Upper lobe of right lung (tissue), 1 donor: ENCODE measurements at regions not wholly inside any gene's neighbourhood (a gene's known extent, or its start where the extent isn't known, plus 50 kb on each side); places are given as distances from the start of the nearest gene placed in this dataset.

Experiments
- ATAC-seq: fragments of 200-7000 bp; cut with Tn5 transposase; one replicate; pipeline ENCODE4 v1.9.1; 2020; ENCODE audit warnings: mild to moderate bottlenecking, moderate library complexity
- DNase-seq: peaks from one replicate; pipeline ENCODE4 v3.0.0-alpha.2; 2020
- H3K27ac ChIP-seq: fragments of 200-600 bp; one replicate; pipeline ENCODE4 v1.8.0; 2022
- H3K27me3 ChIP-seq: fragments of 200-600 bp; one replicate; pipeline ENCODE4 v1.8.0; 2022; ENCODE audit warnings: mild to moderate bottlenecking
- H3K36me3 ChIP-seq: fragments of 200-600 bp; one replicate; pipeline ENCODE4 v1.8.0; 2022
- H3K4me1 ChIP-seq: fragments of 200-600 bp; one replicate; pipeline ENCODE4 v1.8.0; 2022
- H3K4me3 ChIP-seq: fragments of 200-600 bp; one replicate; pipeline ENCODE4 v1.8.0; 2022; ENCODE audit warnings: mild to moderate bottlenecking
- H3K9me3 ChIP-seq: fragments of 200-600 bp; one replicate; pipeline ENCODE4 v1.8.0; 2022
- intact Hi-C: fragments of 100-400 bp; cut with DNase I; formaldehyde crosslinking; loops from one replicate; pipeline ENCODE4 v1.11.0; 2022
- TF ChIP-seq, protein P1 (sequence below): fragments of 200-600 bp; IDR thresholded peaks from one replicate; pipeline ENCODE4 v1.8.0; 2022; ENCODE audit warnings: antibody characterized with exemption
- donor health status: DM: no; HTN: yes; CAD: no; lungs with severe emphysema.

DNA sequence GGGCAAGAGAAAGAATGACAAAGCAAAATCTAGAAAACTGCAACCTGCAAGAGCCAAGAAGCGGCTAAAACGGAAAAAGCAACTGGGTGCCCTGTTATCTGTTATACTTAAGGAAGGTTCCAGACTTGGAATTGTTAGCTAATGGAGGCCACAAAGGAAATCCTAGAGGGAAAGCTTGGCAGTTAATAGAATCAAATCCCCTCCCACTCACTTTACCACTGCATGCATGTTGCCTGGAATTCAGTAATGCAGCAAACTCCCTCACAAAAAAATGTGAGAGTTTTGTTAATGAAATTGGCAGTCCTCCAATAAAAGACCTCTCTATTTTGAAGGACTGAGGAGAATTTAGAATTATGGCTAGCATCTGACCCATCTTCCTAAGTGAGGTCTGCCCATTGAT lies 164.2 kb upstream of the SOX5 start:
- TF ChIP-seq, protein P1, sequence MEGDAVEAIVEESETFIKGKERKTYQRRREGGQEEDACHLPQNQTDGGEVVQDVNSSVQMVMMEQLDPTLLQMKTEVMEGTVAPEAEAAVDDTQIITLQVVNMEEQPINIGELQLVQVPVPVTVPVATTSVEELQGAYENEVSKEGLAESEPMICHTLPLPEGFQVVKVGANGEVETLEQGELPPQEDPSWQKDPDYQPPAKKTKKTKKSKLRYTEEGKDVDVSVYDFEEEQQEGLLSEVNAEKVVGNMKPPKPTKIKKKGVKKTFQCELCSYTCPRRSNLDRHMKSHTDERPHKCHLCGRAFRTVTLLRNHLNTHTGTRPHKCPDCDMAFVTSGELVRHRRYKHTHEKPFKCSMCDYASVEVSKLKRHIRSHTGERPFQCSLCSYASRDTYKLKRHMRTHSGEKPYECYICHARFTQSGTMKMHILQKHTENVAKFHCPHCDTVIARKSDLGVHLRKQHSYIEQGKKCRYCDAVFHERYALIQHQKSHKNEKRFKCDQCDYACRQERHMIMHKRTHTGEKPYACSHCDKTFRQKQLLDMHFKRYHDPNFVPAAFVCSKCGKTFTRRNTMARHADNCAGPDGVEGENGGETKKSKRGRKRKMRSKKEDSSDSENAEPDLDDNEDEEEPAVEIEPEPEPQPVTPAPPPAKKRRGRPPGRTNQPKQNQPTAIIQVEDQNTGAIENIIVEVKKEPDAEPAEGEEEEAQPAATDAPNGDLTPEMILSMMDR = no peak
- Histone ChIP-seq H3K9me3 (no peaks in the 10 kb centered on the region), H3K4me1 (no peaks in the 10 kb centered on the region), H3K4me3 (no peak overlapping the region), H3K27ac (no peak overlapping the region), H3K27me3 (no peaks in the 10 kb centered on the region), H3K36me3 (no peaks in the 10 kb centered on the region)
- intact Hi-C loops = no loop called here
- DNase-seq (no peak), ATAC-seq (no peak)

GRCh38 chr12:24111616-24112015 lies 162.1 kb upstream of the SOX5 start:
- Histone ChIP-seq H3K36me3 (no peaks in the 10 kb centered on the region), H3K27ac (no peak overlapping the region), H3K27me3 (no peaks in the 10 kb centered on the region), H3K9me3 (no peaks in the 10 kb centered on the region), H3K4me3 (no peak overlapping the region), H3K4me1 (no peaks in the 10 kb centered on the region)
- ATAC-seq = no peak
- DNase-seq = no peak
- intact Hi-C loops = no loop called here
- TF ChIP-seq, protein P1 = no peak

- ATAC-seq = no peak
- H3K36me3 ChIP-seq = no peaks in the 10 kb centered on the region
- no peak overlapping the region for H3K27ac ChIP-seq
- H3K27me3 ChIP-seq = no peaks in the 10 kb centered on the region
- H3K9me3 ChIP-seq = no peaks in the 10 kb centered on the region
- no peaks in the 10 kb centered on the region for H3K4me1 ChIP-seq
- no peak for DNase-seq
- H3K4me3 ChIP-seq = no peak overlapping the region
- intact Hi-C loops = no loop called here
- TF ChIP-seq, protein P1 = no peak
Observed at GRCh38 chr12:24111086-24111485, 161.6 kb upstream of the SOX5 start.

- no peaks in the 10 kb centered on the region for H3K36me3 ChIP-seq
- TF ChIP-seq, protein P1 = peak; percentile 40
- intact Hi-C loops = no loop called here
- ATAC-seq (no peak), DNase-seq (no peak)
- H3K4me3 ChIP-seq = no peak overlapping the region
- H3K27me3 ChIP-seq = no peaks in the 10 kb centered on the region
- H3K9me3 ChIP-seq = no peaks in the 10 kb centered on the region
- H3K4me1 ChIP-seq = no peaks in the 10 kb centered on the region
- H3K27ac ChIP-seq = no peak overlapping the region
Observed at GRCh38 chr12:24109381-24110039, 160.0 kb upstream of the SOX5 start.

DNA sequence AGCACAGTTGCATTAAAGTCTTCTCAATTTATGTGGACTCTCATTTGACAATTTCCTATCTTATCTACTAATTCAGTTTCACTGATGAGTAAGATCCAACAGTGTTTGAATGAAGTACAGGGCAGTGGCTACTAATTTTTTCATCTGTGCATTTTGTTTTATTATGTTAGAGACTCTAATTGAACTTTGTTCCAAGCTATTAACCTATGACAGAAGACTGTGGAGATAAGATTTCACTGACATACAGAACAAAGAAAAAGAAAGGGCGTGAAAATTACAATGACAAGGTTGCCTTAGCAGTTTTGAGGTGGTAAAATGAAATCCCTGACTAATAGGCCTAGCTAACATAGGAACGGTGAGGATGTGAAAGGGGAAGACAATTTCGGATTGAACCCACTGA lies 153.2 kb upstream of the SOX5 start:
- no peaks in the 10 kb centered on the region for H3K4me1 ChIP-seq
- no peak overlapping the region for H3K27ac ChIP-seq
- H3K27me3 ChIP-seq = no peaks in the 10 kb centered on the region
- intact Hi-C loops = no loop called here
- H3K4me3 ChIP-seq = no peak overlapping the region
- ATAC-seq = no peak
- TF ChIP-seq, protein P1 = no peak
- no peaks in the 10 kb centered on the region for H3K36me3 ChIP-seq
- DNase-seq = no peak
- H3K9me3 ChIP-seq = no peaks in the 10 kb centered on the region

DNA sequence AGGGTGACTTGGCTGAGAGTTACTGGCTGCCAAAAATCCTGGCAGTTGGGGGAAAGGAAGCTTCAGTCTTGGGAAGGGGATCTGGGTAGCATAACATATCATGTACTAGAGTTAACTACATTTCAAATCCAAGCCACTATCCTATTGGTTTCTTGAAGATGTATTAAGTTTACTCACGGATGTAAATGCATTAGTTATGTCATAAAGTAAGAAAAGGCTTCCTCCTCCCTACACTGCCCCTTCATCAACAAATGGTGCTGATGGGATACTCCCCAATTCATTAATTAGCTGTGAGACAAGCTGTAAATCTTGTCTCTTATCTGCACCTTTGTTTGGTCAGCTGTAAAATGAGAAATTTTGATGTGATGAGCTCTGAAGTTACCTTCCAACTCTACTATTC lies 150.1 kb upstream of the SOX5 start:
- intact Hi-C loops = no loop called here
- Histone ChIP-seq H3K4me1 (no peaks in the 10 kb centered on the region), H3K9me3 (no peaks in the 10 kb centered on the region), H3K4me3 (no peak overlapping the region), H3K27me3 (no peaks in the 10 kb centered on the region), H3K36me3 (no peaks in the 10 kb centered on the region), H3K27ac (no peak overlapping the region)
- ATAC-seq = no peak
- TF ChIP-seq, protein P1 = no peak
- no peak for DNase-seq
